CD14-positive monocyte (primary cell): ENCODE measurements at regions not wholly inside any gene's neighbourhood (a gene's known extent, or its start where the extent isn't known, plus 50 kb on each side); places are given as distances from the start of the nearest gene placed in this dataset.

Source experiments
- DNase-seq, 3 donors: peaks; one replicate each; pipeline ENCODE4 v3.0.0-alpha.2; 2011 to 2022
- H2AFZ ChIP-seq: 2 replicates; pipeline ENCODE4 v1.6.0; 2012; ENCODE audit warnings: mild to moderate bottlenecking, low read depth, low read length, inconsistent platforms; ENCODE audit not compliant: insufficient read depth, poor library complexity, severe bottlenecking
- H3K27ac ChIP-seq, 2 donors: 1 replicate in 1 of 2; 2 replicates in 1 of 2; pipeline ENCODE4 v1.5.1; 2012 to 2013; ENCODE audit warnings: low read length in 2 of 2, control low read depth in 1 of 2, inconsistent platforms in 1 of 2, low read depth in 1 of 2, mild to moderate bottlenecking in 1 of 2
- H3K27me3 ChIP-seq, 2 donors: one replicate each; pipeline versions ENCODE4 v1.6.0 to v1.6.1; 2011 to 2013; ENCODE audit warnings: low read length in 2 of 2; ENCODE audit not compliant: control insufficient read depth in 2 of 2, insufficient read depth in 2 of 2
- H3K36me3 ChIP-seq, 2 donors: replicated peaks in 1 of 2; 1 replicate in 1 of 2; 2 replicates in 1 of 2; pipeline versions ENCODE4 v1.5.1 to v1.6.1; 2012 to 2013; ENCODE audit warnings: low read length in 2 of 2, control low read depth in 1 of 2, inconsistent platforms in 1 of 2, mild to moderate bottlenecking in 1 of 2; ENCODE audit not compliant: insufficient read depth in 2 of 2, control insufficient read depth in 1 of 2
- H3K4me1 ChIP-seq, 2 donors: 1 replicate in 1 of 2; 2 replicates in 1 of 2; pipeline versions ENCODE4 v1.5.1 to v1.6.1; 2012 to 2013; ENCODE audit warnings: low read length in 2 of 2, control low read depth in 1 of 2, inconsistent platforms in 1 of 2, mild to moderate bottlenecking in 1 of 2, moderate library complexity in 1 of 2; ENCODE audit not compliant: insufficient read depth in 2 of 2, control insufficient read depth in 1 of 2
- H3K4me2 ChIP-seq: replicated peaks from 2 replicates; pipeline ENCODE3; 2012; ENCODE audit warnings: low read length, moderate library complexity, mild to moderate bottlenecking; ENCODE audit not compliant: poor library complexity, severe bottlenecking; ENCODE audit errors: extremely low read depth
- H3K4me3 ChIP-seq, 3 experiments: fragments of 200-600 bp in 1 of 3; sonication (generic) in 1 of 3; replicated peaks in 1 of 3; 1 replicate in 2 of 3; 2 replicates in 1 of 3; pipeline ENCODE4 v1.5.1; 2011 to 2013; ENCODE audit warnings: low read length in 3 of 3, mild to moderate bottlenecking in 3 of 3, control low read depth in 2 of 3, low read depth in 2 of 3, inconsistent platforms in 1 of 3, moderate library complexity in 1 of 3
- H3K79me2 ChIP-seq: 2 replicates; pipeline ENCODE4 v1.6.0; 2012; ENCODE audit warnings: mild to moderate bottlenecking, control low read depth, inconsistent platforms, low read length, moderate library complexity; ENCODE audit not compliant: insufficient read depth
- H3K9ac ChIP-seq: 2 replicates; pipeline ENCODE4 v1.6.0; 2017; ENCODE audit warnings: low read length, mild to moderate bottlenecking; ENCODE audit not compliant: insufficient read depth, poor library complexity, severe bottlenecking
- H3K9me3 ChIP-seq, 2 donors: replicated peaks in 1 of 2; 1 replicate in 1 of 2; 2 replicates in 1 of 2; pipeline versions ENCODE4 v1.5.1 to v1.6.1; 2012 to 2013; ENCODE audit warnings: low read length in 2 of 2, control low read depth in 1 of 2; ENCODE audit not compliant: control insufficient read depth in 1 of 2, insufficient read depth in 1 of 2
- H4K20me1 ChIP-seq: 2 replicates; pipeline ENCODE4 v1.6.0; 2012; ENCODE audit warnings: mild to moderate bottlenecking, low read length, control low read depth, moderate library complexity; ENCODE audit not compliant: insufficient read depth
- H3K27ac Mint-ChIP-seq, 7 donors: one replicate each; pipeline ENCODE4 v1.8.0; 2020; ENCODE audit warnings: mild to moderate bottlenecking in 7 of 7, mixed read lengths in 7 of 7, moderate library complexity in 6 of 7, inconsistent platforms in 2 of 7
- H3K27me3 Mint-ChIP-seq, 3 donors: one replicate each; pipeline ENCODE4 v1.8.0; 2021 to 2022; ENCODE audit warnings: low read depth in 3 of 3, mild to moderate bottlenecking in 3 of 3, mixed read lengths in 3 of 3, moderate library complexity in 3 of 3, inconsistent platforms in 1 of 3
- H3K36me3 Mint-ChIP-seq, 2 donors: one replicate each; pipeline ENCODE4 v1.8.0; 2020; ENCODE audit warnings: mixed read lengths in 2 of 2, inconsistent platforms in 1 of 2, mild to moderate bottlenecking in 1 of 2
- H3K4me1 Mint-ChIP-seq: one replicate; pipeline ENCODE4 v1.8.0; 2020; ENCODE audit warnings: mild to moderate bottlenecking, mixed read lengths
- H3K4me3 Mint-ChIP-seq, 2 donors: one replicate each; pipeline ENCODE4 v1.8.0; 2020; ENCODE audit warnings: mild to moderate bottlenecking in 2 of 2, mixed read lengths in 2 of 2, moderate library complexity in 1 of 2
- H3K9me3 Mint-ChIP-seq, 7 donors: one replicate each; pipeline ENCODE4 v1.8.0; 2020 to 2022; ENCODE audit warnings: mixed read lengths in 7 of 7, mild to moderate bottlenecking in 6 of 7, moderate library complexity in 6 of 7, inconsistent platforms in 2 of 7
- WGBS: methylation state at CpG from one replicate; pipeline ENCODE4 v1.1.5; 2013; ENCODE audit warnings: missing lambda C conversion rate; ENCODE audit not compliant: insufficient coverage; 5-methylcytosine and 5-hydroxymethylcytosine counted together
- intact Hi-C, 2 donors: fragments of 100-400 bp; cut with micrococcal nuclease; formaldehyde crosslinking; loops; one replicate each; pipeline versions ENCODE4 v1.15.0 to v1.15.1; 2023
- TF ChIP-seq, protein P1 (sequence below): fragments of 200-600 bp; IDR thresholded peaks from one replicate; pipeline ENCODE4 v1.8.0; 2022; ENCODE audit warnings: antibody characterized with exemption, mild to moderate bottlenecking

GRCh38 chr11:11789735-11790369 lies 51.9 kb upstream of the USP47 start:
- peak in 1 of 3 donors; percentile 3 for DNase-seq
- 33% methylated on average over 1 of the region's 5 CpGs for WGBS
- Histone ChIP-seq H3K4me3 (no peak overlapping the region), H3K9ac (no peak overlapping the region), H4K20me1 (no peaks in the 10 kb centered on the region), H3K36me3 (no peaks in the 10 kb centered on the region), H2AFZ (no peak overlapping the region), H3K27ac (no peak overlapping the region), H3K9me3 (no peaks in the 10 kb centered on the region), H3K27me3 (peaks cover 2 to 6% of the 10 kb centered on the region in 2 donors), H3K4me2 (no peak overlapping the region), H3K4me1 (no peaks in the 10 kb centered on the region), H3K79me2 (no peaks in the 10 kb centered on the region)
- no peak overlapping the region for H3K27ac Mint-ChIP-seq
- intact Hi-C loops = loop anchor here (5.0 to 10.0 kb wide), 6 partner anchors 492 to 995 kb away; no protein-coding TSS in a partner anchor
- H3K27me3 Mint-ChIP-seq = peaks cover 6 to 15% (median 9%) of the 10 kb centered on the region in 3 donors
- no peaks in the 10 kb centered on the region for H3K9me3 Mint-ChIP-seq
- TF ChIP-seq, protein P1, sequence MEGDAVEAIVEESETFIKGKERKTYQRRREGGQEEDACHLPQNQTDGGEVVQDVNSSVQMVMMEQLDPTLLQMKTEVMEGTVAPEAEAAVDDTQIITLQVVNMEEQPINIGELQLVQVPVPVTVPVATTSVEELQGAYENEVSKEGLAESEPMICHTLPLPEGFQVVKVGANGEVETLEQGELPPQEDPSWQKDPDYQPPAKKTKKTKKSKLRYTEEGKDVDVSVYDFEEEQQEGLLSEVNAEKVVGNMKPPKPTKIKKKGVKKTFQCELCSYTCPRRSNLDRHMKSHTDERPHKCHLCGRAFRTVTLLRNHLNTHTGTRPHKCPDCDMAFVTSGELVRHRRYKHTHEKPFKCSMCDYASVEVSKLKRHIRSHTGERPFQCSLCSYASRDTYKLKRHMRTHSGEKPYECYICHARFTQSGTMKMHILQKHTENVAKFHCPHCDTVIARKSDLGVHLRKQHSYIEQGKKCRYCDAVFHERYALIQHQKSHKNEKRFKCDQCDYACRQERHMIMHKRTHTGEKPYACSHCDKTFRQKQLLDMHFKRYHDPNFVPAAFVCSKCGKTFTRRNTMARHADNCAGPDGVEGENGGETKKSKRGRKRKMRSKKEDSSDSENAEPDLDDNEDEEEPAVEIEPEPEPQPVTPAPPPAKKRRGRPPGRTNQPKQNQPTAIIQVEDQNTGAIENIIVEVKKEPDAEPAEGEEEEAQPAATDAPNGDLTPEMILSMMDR = peak; percentile 57
- H3K36me3 Mint-ChIP-seq = no peaks in the 10 kb centered on the region
- H3K4me1 Mint-ChIP-seq = peaks cover 6% of the 10 kb centered on the region
- no peak overlapping the region for H3K4me3 Mint-ChIP-seq

- H3K27me3 Mint-ChIP-seq = peaks cover 6 to 14% (median 10%) of the 10 kb centered on the region in 3 donors
- Histone ChIP-seq H3K9me3 (no peaks in the 10 kb centered on the region), H3K4me3 (no peak overlapping the region), H3K79me2 (no peaks in the 10 kb centered on the region), H3K27me3 (peaks cover 0 to 2% of the 10 kb centered on the region in 2 donors), H2AFZ (no peak overlapping the region), H3K4me1 (no peaks in the 10 kb centered on the region), H3K9ac (no peak overlapping the region), H3K4me2 (no peak overlapping the region), H3K27ac (no peak overlapping the region), H4K20me1 (no peaks in the 10 kb centered on the region), H3K36me3 (no peaks in the 10 kb centered on the region)
- no peak overlapping the region for H3K27ac Mint-ChIP-seq
- TF ChIP-seq, protein P1 = peak; percentile 52
- H3K9me3 Mint-ChIP-seq = no peaks in the 10 kb centered on the region
- intact Hi-C loops = loop anchor here (5.0 to 10.0 kb wide), 6 partner anchors 494 to 993 kb away; no protein-coding TSS in a partner anchor
- H3K4me3 Mint-ChIP-seq = no peak overlapping the region
- DNase-seq = no peak
- H3K36me3 Mint-ChIP-seq = no peaks in the 10 kb centered on the region
- 93% methylated on average over 3 of the region's 7 CpGs for WGBS
- peaks cover 6% of the 10 kb centered on the region for H3K4me1 Mint-ChIP-seq
Observed at GRCh38 chr11:11788063-11788710, 53.6 kb upstream of the USP47 start.
